Osteoblast (primary cell): ENCODE measurements at regions not wholly inside any gene's neighbourhood (a gene's known extent, or its start where the extent isn't known, plus 50 kb on each side); places are given as distances from the start of the nearest gene placed in this dataset.

Experiments
- DNase-seq: peaks from one replicate; pipeline ENCODE4 v3.0.0; 2011; ENCODE audit warnings: low spot score, mixed read lengths; ENCODE audit not compliant: insufficient read length; ENCODE audit errors: missing footprints
- H2AFZ ChIP-seq: 2 replicates; pipeline ENCODE4 v1.6.0; 2011; ENCODE audit warnings: mild to moderate bottlenecking, low read length
- H3K27ac ChIP-seq: 2 replicates; pipeline ENCODE4 v1.5.1; 2011; ENCODE audit warnings: mild to moderate bottlenecking, low read depth, low read length, moderate library complexity
- H3K27me3 ChIP-seq: 2 replicates; pipeline ENCODE4 v1.6.0; 2012; ENCODE audit warnings: mild to moderate bottlenecking, control low read depth, inconsistent platforms, low read length, moderate library complexity; ENCODE audit not compliant: insufficient read depth
- H3K36me3 ChIP-seq: 2 replicates; pipeline ENCODE4 v1.5.1; 2011; ENCODE audit warnings: mild to moderate bottlenecking, low read length, control low read depth, moderate library complexity; ENCODE audit not compliant: insufficient read depth
- H3K4me1 ChIP-seq: 2 replicates; pipeline ENCODE4 v1.5.1; 2011; ENCODE audit warnings: mild to moderate bottlenecking, low read length, control low read depth, moderate library complexity; ENCODE audit not compliant: insufficient read depth
- H3K4me2 ChIP-seq: 2 replicates; pipeline ENCODE4 v1.6.0; 2011; ENCODE audit warnings: mild to moderate bottlenecking, low read length; ENCODE audit not compliant: insufficient read depth
- H3K4me3 ChIP-seq: fragments of 200-600 bp; sonication (generic); 3 replicates; pipeline ENCODE4 v1.5.1; 2012; ENCODE audit warnings: mild to moderate bottlenecking, low read length, inconsistent platforms; ENCODE audit not compliant: insufficient read depth
- H3K79me2 ChIP-seq: 2 replicates; pipeline ENCODE4 v1.6.0; 2012; ENCODE audit warnings: mild to moderate bottlenecking, low read length, control low read depth, inconsistent platforms; ENCODE audit not compliant: insufficient read depth
- H3K9me3 ChIP-seq: 2 replicates; pipeline ENCODE4 v1.5.1; 2011; ENCODE audit warnings: low read depth, low read length, control low read depth
- H4K20me1 ChIP-seq: 2 replicates; pipeline ENCODE4 v1.6.0; 2012; ENCODE audit warnings: mild to moderate bottlenecking, low read length, control low read depth; ENCODE audit not compliant: insufficient read depth
- TF ChIP-seq, protein P1 (sequence below): IDR thresholded peaks from 2 replicates; pipeline ENCODE4 v1.5.1; 2011; ENCODE audit warnings: mild to moderate bottlenecking, low read depth, low read length, moderate library complexity; ENCODE audit errors: extremely low read depth

GRCh38 chr15:47624503-47624902 lies 92.8 kb upstream of the SEMA6D start:
- Histone ChIP-seq H3K9me3 (no peaks in the 10 kb centered on the region), H3K27me3 (no peaks in the 10 kb centered on the region), H3K79me2 (no peaks in the 10 kb centered on the region), H2AFZ (no peak overlapping the region), H3K4me2 (no peak overlapping the region), H3K4me3 (no peak overlapping the region), H3K4me1 (no peaks in the 10 kb centered on the region), H3K27ac (no peak overlapping the region), H4K20me1 (no peaks in the 10 kb centered on the region), H3K36me3 (no peaks in the 10 kb centered on the region)
- DNase-seq, result no peak
- TF ChIP-seq, protein P1, sequence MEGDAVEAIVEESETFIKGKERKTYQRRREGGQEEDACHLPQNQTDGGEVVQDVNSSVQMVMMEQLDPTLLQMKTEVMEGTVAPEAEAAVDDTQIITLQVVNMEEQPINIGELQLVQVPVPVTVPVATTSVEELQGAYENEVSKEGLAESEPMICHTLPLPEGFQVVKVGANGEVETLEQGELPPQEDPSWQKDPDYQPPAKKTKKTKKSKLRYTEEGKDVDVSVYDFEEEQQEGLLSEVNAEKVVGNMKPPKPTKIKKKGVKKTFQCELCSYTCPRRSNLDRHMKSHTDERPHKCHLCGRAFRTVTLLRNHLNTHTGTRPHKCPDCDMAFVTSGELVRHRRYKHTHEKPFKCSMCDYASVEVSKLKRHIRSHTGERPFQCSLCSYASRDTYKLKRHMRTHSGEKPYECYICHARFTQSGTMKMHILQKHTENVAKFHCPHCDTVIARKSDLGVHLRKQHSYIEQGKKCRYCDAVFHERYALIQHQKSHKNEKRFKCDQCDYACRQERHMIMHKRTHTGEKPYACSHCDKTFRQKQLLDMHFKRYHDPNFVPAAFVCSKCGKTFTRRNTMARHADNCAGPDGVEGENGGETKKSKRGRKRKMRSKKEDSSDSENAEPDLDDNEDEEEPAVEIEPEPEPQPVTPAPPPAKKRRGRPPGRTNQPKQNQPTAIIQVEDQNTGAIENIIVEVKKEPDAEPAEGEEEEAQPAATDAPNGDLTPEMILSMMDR, result no peak

DNA sequence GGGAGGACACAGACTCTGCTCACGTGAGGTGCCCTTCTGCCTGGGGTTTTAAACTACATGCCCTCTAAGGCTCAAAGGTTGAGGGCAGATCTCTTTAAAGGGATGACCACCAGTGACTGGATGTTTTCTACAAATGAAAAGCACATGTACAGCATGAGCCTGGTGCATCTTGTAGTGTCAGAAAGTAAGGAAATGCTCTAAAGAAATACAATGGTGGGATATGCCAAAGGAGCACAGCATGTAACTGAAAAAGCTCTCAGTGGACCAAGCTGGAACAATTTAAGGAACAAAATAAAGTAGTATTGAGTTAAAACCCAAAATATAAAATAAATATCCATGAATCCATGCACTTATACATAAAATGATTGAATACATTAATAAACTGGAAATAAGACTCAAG lies 78.3 kb upstream of the SEMA6D start:
- Histone ChIP-seq H2AFZ (no peak overlapping the region), H4K20me1 (no peaks in the 10 kb centered on the region), H3K4me3 (no peak overlapping the region), H3K27me3 (no peaks in the 10 kb centered on the region), H3K9me3 (no peaks in the 10 kb centered on the region), H3K79me2 (no peaks in the 10 kb centered on the region), H3K4me1 (no peaks in the 10 kb centered on the region), H3K4me2 (no peak overlapping the region), H3K27ac (no peak overlapping the region), H3K36me3 (no peaks in the 10 kb centered on the region)
- TF ChIP-seq, protein P1, result no peak
- no peak for DNase-seq

DNA sequence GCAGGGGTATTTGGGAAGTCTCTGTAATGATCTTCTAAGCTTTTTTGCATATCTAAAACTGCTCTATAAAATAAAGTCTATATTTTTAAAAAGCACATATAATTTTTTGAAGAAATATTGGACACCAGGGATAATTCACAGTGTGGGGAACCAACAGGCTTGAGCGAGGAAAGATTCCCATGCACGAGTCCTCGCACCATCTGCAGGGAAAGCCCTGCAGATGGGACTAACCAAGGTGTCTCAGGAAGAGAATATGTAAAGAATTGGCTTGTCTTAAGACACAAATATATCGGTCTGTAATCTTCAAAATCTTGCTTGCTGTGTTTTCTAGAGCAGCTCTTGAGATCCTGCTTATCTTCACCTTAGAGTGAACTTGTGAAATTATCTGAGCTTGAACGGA lies 77.2 kb upstream of the SEMA6D start:
- no peaks in the 10 kb centered on the region for H3K27me3 ChIP-seq
- H3K79me2 ChIP-seq, result no peaks in the 10 kb centered on the region
- no peaks in the 10 kb centered on the region for H3K9me3 ChIP-seq
- H3K27ac ChIP-seq, result no peak overlapping the region
- H4K20me1 ChIP-seq, result no peaks in the 10 kb centered on the region
- TF ChIP-seq, protein P1, result no peak
- no peaks in the 10 kb centered on the region for H3K4me1 ChIP-seq
- DNase-seq, result no peak
- H3K4me3 ChIP-seq, result no peak overlapping the region
- no peak overlapping the region for H2AFZ ChIP-seq
- no peaks in the 10 kb centered on the region for H3K36me3 ChIP-seq
- H3K4me2 ChIP-seq, result no peak overlapping the region

GRCh38 chr15:47640901-47641300 lies 76.4 kb upstream of the SEMA6D start:
- no peak overlapping the region for H2AFZ ChIP-seq
- TF ChIP-seq, protein P1, result no peak
- H3K36me3 ChIP-seq, result no peaks in the 10 kb centered on the region
- DNase-seq, result no peak
- H3K79me2 ChIP-seq, result no peaks in the 10 kb centered on the region
- no peaks in the 10 kb centered on the region for H3K4me1 ChIP-seq
- H3K27me3 ChIP-seq, result no peaks in the 10 kb centered on the region
- H4K20me1 ChIP-seq, result no peaks in the 10 kb centered on the region
- no peak overlapping the region for H3K4me3 ChIP-seq
- no peaks in the 10 kb centered on the region for H3K9me3 ChIP-seq
- H3K27ac ChIP-seq, result no peak overlapping the region
- no peak overlapping the region for H3K4me2 ChIP-seq
